Ishikawa (cell line): ENCODE measurements at regions not wholly inside any gene's neighbourhood (a gene's known extent, or its start where the extent isn't known, plus 50 kb on each side); places are given as distances from the start of the nearest gene placed in this dataset.

Source experiments
- EP300 ChIP-seq: IDR thresholded peaks from 2 replicates; pipeline ENCODE4 v1.6.1; 2012; ENCODE audit warnings: borderline replicate concordance
- FOXM1 ChIP-seq: IDR thresholded peaks from 2 replicates; pipeline ENCODE4 v1.6.1; 2012; ENCODE audit warnings: low read depth, borderline replicate concordance
- TAF1 ChIP-seq: IDR thresholded peaks from 2 replicates; pipeline ENCODE4 v1.6.1; 2012; ENCODE audit warnings: low read depth, mild to moderate bottlenecking

- TF ChIP-seq EP300 (no peak), TAF1 (no peak), FOXM1 (no peak)
Measured at GRCh38 chr4:181213551-181213950, 1029.7 kb upstream of the TENM3 start.
